Peyer's patch (tissue), 4 donors: ENCODE measurements at regions not wholly inside any gene's neighbourhood (a gene's known extent, or its start where the extent isn't known, plus 50 kb on each side); places are given as distances from the start of the nearest gene placed in this dataset.

Experiments used
- POLR2A ChIP-seq, 2 donors: fragments of 450-650 bp; IDR thresholded peaks; one replicate each; pipeline ENCODE4 v1.5.1; 2017; ENCODE audit warnings: antibody characterized with exemption in 2 of 2, mild to moderate bottlenecking in 2 of 2, moderate library complexity in 2 of 2
- TF ChIP-seq, protein P1 (sequence below), 6 experiments: fragments of 450-650 bp in 4 of 6; fragments of 200-600 bp in 2 of 6; sonication (generic) in 1 of 6; IDR thresholded peaks; one replicate each; pipeline ENCODE4 v1.5.1; 2017 to 2019; ENCODE audit warnings: antibody characterized with exemption in 6 of 6, mild to moderate bottlenecking in 3 of 6, moderate library complexity in 1 of 6

DNA sequence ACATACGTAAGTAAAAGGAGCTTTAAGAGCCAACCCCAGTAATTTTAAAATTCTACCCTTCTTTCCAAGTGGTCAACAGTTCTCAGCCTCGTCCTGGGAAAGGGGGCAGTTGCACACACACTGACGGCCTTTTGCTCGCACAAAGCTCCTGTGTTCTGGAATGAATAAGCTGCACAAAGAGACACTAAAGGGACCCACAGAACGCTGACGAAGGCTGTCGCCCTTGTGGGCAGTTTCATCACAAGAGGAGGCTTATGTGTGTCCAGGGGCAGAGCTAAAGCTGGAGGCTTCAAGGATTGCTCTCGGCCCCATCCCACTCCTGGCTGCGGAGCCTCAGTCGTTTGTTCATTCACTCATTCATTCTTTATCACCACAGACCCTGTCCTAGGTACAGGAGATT, 67.0 kb upstream of the NEK6 start:
- TF ChIP-seq, protein P1, sequence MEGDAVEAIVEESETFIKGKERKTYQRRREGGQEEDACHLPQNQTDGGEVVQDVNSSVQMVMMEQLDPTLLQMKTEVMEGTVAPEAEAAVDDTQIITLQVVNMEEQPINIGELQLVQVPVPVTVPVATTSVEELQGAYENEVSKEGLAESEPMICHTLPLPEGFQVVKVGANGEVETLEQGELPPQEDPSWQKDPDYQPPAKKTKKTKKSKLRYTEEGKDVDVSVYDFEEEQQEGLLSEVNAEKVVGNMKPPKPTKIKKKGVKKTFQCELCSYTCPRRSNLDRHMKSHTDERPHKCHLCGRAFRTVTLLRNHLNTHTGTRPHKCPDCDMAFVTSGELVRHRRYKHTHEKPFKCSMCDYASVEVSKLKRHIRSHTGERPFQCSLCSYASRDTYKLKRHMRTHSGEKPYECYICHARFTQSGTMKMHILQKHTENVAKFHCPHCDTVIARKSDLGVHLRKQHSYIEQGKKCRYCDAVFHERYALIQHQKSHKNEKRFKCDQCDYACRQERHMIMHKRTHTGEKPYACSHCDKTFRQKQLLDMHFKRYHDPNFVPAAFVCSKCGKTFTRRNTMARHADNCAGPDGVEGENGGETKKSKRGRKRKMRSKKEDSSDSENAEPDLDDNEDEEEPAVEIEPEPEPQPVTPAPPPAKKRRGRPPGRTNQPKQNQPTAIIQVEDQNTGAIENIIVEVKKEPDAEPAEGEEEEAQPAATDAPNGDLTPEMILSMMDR (IDR thresholded peaks at IDR 0.05) = no peak
- TF ChIP-seq POLR2A (IDR thresholded peaks at IDR 0.05) = no peak
